ENCODE measurements at regions not wholly inside any gene's neighbourhood (a gene's known extent, or its start where the extent isn't known, plus 50 kb on each side); places are given as distances from the start of the nearest gene placed in this dataset.

DNA sequence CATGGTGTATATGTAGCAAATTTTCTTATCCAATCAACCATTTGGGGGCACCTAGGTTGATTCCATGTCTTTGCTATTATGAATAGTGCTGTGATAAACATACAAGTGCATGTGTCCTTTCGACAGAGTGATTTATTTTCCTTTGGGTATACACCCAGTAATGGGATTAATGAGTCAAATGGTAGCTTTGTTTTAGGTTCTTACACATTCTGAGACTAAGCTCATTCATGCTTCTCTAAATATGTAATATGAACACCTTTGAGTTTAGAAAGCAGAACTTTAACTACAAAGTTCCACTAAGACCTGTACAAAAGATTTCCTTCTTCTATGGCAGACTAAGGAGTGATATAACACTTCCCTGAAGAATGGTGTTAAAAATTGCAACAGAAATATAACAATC, 627.0 kb downstream of the KCNA4 start:
- no peaks in the 10 kb centered on the region for H3K27me3 Mint-ChIP-seq
- Histone ChIP-seq H3K27me3 (ENCODE audit: control insufficient read depth, insufficient read depth, low read length) (no peaks in the 10 kb centered on the region), H3K4me3 (ENCODE audit: low read depth, low read length) (no peak overlapping the region), H3K27ac (ENCODE audit: insufficient read depth, low read length, poor library complexity, severe bottlenecking) (no peak overlapping the region), H3K36me3 (ENCODE audit: control insufficient read depth, insufficient read depth, low read length) (no peaks in the 10 kb centered on the region), H3K4me1 (ENCODE audit: control insufficient read depth, insufficient read depth, low read length, poor library complexity, severe bottlenecking) (no peaks in the 10 kb centered on the region), H3K9me3 (ENCODE audit: control insufficient read depth in 2 of 2, low read length in 2 of 2) (no peaks in the 10 kb centered on the region)
- ATAC-seq (ENCODE audit: low read depth in 2 of 2) = no peak
- no peak for DNase-seq
- no peaks in the 10 kb centered on the region for H3K36me3 Mint-ChIP-seq
- no peak overlapping the region for H3K27ac Mint-ChIP-seq
- H3K4me3 Mint-ChIP-seq = no peak overlapping the region
- H3K4me1 Mint-ChIP-seq = no peaks in the 10 kb centered on the region
- peaks cover 0 to 9% (median 5%) of the 10 kb centered on the region in 7 donors for H3K9me3 Mint-ChIP-seq

DNA sequence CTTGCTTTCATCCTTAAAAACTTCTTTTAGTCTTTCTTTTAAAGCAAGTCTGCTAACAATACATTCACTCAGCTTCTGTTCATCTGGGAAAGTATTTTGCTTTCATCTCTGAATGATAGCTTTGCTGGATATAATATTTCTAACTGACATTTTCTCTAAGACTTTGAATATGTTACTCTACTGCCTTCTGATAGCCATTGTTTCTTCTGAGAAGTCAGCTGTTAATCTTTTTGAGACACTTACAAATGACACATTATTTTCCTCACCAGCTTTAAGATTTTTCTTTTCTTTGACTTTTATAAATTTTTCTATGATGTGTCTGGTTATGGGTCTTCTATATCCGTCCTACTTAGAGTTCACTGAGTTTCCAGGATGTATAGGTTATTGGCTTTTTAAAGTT, 643.1 kb downstream of the KCNA4 start:
- Mint-ChIP-seq H3K4me1 (no peaks in the 10 kb centered on the region), H3K27me3 (no peaks in the 10 kb centered on the region), H3K36me3 (no peaks in the 10 kb centered on the region), H3K9me3 (peaks cover 0 to 34% (median 6%) of the 10 kb centered on the region in 7 donors), H3K27ac (no peak overlapping the region), H3K4me3 (no peak overlapping the region)
- Histone ChIP-seq H3K4me3 (ENCODE audit: low read depth, low read length) (no peak overlapping the region), H3K27me3 (ENCODE audit: control insufficient read depth, insufficient read depth, low read length) (no peaks in the 10 kb centered on the region), H3K36me3 (ENCODE audit: control insufficient read depth, insufficient read depth, low read length) (no peaks in the 10 kb centered on the region), H3K9me3 (ENCODE audit: control insufficient read depth in 2 of 2, low read length in 2 of 2) (peaks cover 0 to 6% of the 10 kb centered on the region in 2 experiments), H3K4me1 (ENCODE audit: control insufficient read depth, insufficient read depth, low read length, poor library complexity, severe bottlenecking) (no peaks in the 10 kb centered on the region), H3K27ac (ENCODE audit: insufficient read depth, low read length, poor library complexity, severe bottlenecking) (no peak overlapping the region)
- ATAC-seq (ENCODE audit: low read depth in 2 of 2) = no peak
- no peak for DNase-seq

- Histone ChIP-seq H3K4me1 (ENCODE audit: control insufficient read depth, insufficient read depth, low read length, poor library complexity, severe bottlenecking) (no peaks in the 10 kb centered on the region), H3K27ac (ENCODE audit: insufficient read depth, low read length, poor library complexity, severe bottlenecking) (no peak overlapping the region), H3K9me3 (ENCODE audit: control insufficient read depth in 2 of 2, low read length in 2 of 2) (peaks cover 0 to 4% of the 10 kb centered on the region in 2 experiments), H3K27me3 (ENCODE audit: control insufficient read depth, insufficient read depth, low read length) (no peaks in the 10 kb centered on the region), H3K36me3 (ENCODE audit: control insufficient read depth, insufficient read depth, low read length) (no peaks in the 10 kb centered on the region), H3K4me3 (ENCODE audit: low read depth, low read length) (no peak overlapping the region)
- Mint-ChIP-seq H3K4me3 (no peak overlapping the region), H3K9me3 (peaks cover 0 to 15% (median 8%) of the 10 kb centered on the region in 7 donors), H3K27me3 (no peaks in the 10 kb centered on the region), H3K4me1 (no peaks in the 10 kb centered on the region), H3K27ac (no peak overlapping the region), H3K36me3 (no peaks in the 10 kb centered on the region)
- DNase-seq (no peak), ATAC-seq (ENCODE audit: low read depth in 2 of 2) (no peak)
These were observed 648.7 kb downstream of the KCNA4 start for GRCh38 chr11:29368126-29368525.

- no peak overlapping the region for H3K27ac ChIP-seq (ENCODE audit: insufficient read depth, low read length, poor library complexity, severe bottlenecking)
- H3K4me3 ChIP-seq (ENCODE audit: low read depth, low read length) = no peak overlapping the region
- DNase-seq (no peak), ATAC-seq (ENCODE audit: low read depth in 2 of 2) (no peak)
- H3K27me3 ChIP-seq (ENCODE audit: control insufficient read depth, insufficient read depth, low read length) = no peaks in the 10 kb centered on the region
- Mint-ChIP-seq H3K36me3 (no peaks in the 10 kb centered on the region), H3K9me3 (peaks cover 3 to 14% (median 9%) of the 10 kb centered on the region in 7 donors), H3K27me3 (no peaks in the 10 kb centered on the region), H3K27ac (no peak overlapping the region), H3K4me3 (no peak overlapping the region), H3K4me1 (no peaks in the 10 kb centered on the region)
- no peaks in the 10 kb centered on the region for H3K4me1 ChIP-seq (ENCODE audit: control insufficient read depth, insufficient read depth, low read length, poor library complexity, severe bottlenecking)
- H3K9me3 ChIP-seq (ENCODE audit: control insufficient read depth in 2 of 2, low read length in 2 of 2) = peaks cover 0 to 4% of the 10 kb centered on the region in 2 experiments
- no peaks in the 10 kb centered on the region for H3K36me3 ChIP-seq (ENCODE audit: control insufficient read depth, insufficient read depth, low read length)
These were observed 652.8 kb downstream of the KCNA4 start for GRCh38 chr11:29364006-29364405.

DNA sequence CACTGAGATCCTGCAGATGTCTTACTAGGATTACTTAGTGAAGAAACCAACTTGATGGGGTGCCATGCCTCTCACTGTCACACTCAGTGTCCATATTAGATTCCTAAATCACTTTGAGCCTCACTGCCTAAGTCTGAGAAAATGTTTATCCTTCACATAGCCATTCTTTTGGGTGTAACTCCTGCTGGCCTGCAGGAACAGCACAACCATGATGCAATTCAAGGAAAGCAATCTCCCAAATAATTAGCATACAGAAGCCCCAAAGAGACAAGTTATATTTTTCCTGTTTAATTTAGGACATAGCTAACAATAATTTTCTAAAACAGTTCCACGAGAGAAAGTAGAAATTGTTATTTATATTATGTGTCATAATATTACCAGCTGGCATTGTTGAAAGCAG, 655.5 kb downstream of the KCNA4 start:
- Mint-ChIP-seq H3K9me3 (peaks cover 5 to 18% (median 9%) of the 10 kb centered on the region in 7 donors), H3K4me3 (no peak overlapping the region), H3K4me1 (no peaks in the 10 kb centered on the region), H3K36me3 (no peaks in the 10 kb centered on the region), H3K27ac (no peak overlapping the region), H3K27me3 (no peaks in the 10 kb centered on the region)
- no peak for ATAC-seq (ENCODE audit: low read depth in 2 of 2)
- DNase-seq = no peak
- no peak overlapping the region for H3K4me3 ChIP-seq (ENCODE audit: low read depth, low read length)
- no peaks in the 10 kb centered on the region for H3K4me1 ChIP-seq (ENCODE audit: control insufficient read depth, insufficient read depth, low read length, poor library complexity, severe bottlenecking)
- H3K9me3 ChIP-seq (ENCODE audit: control insufficient read depth in 2 of 2, low read length in 2 of 2) = peaks cover 0 to 4% of the 10 kb centered on the region in 2 experiments
- H3K36me3 ChIP-seq (ENCODE audit: control insufficient read depth, insufficient read depth, low read length) = no peaks in the 10 kb centered on the region
- H3K27ac ChIP-seq (ENCODE audit: insufficient read depth, low read length, poor library complexity, severe bottlenecking) = no peak overlapping the region
- no peaks in the 10 kb centered on the region for H3K27me3 ChIP-seq (ENCODE audit: control insufficient read depth, insufficient read depth, low read length)

GRCh38 chr11:29353833-29354232, 663.0 kb downstream of the KCNA4 start:
- no peak overlapping the region for H3K27ac Mint-ChIP-seq
- DNase-seq (no peak), ATAC-seq (ENCODE audit: low read depth in 2 of 2) (no peak)
- Histone ChIP-seq H3K27ac (ENCODE audit: insufficient read depth, low read length, poor library complexity, severe bottlenecking) (no peak overlapping the region), H3K36me3 (ENCODE audit: control insufficient read depth, insufficient read depth, low read length) (no peaks in the 10 kb centered on the region), H3K4me3 (ENCODE audit: low read depth, low read length) (no peak overlapping the region), H3K27me3 (ENCODE audit: control insufficient read depth, insufficient read depth, low read length) (no peaks in the 10 kb centered on the region), H3K9me3 (ENCODE audit: control insufficient read depth in 2 of 2, low read length in 2 of 2) (no peaks in the 10 kb centered on the region), H3K4me1 (ENCODE audit: control insufficient read depth, insufficient read depth, low read length, poor library complexity, severe bottlenecking) (no peaks in the 10 kb centered on the region)
- no peaks in the 10 kb centered on the region for H3K27me3 Mint-ChIP-seq
- H3K9me3 Mint-ChIP-seq = peaks cover 0 to 11% (median 4%) of the 10 kb centered on the region in 7 donors
- H3K36me3 Mint-ChIP-seq = no peaks in the 10 kb centered on the region
- H3K4me3 Mint-ChIP-seq = no peak overlapping the region
- no peaks in the 10 kb centered on the region for H3K4me1 Mint-ChIP-seq

DNA sequence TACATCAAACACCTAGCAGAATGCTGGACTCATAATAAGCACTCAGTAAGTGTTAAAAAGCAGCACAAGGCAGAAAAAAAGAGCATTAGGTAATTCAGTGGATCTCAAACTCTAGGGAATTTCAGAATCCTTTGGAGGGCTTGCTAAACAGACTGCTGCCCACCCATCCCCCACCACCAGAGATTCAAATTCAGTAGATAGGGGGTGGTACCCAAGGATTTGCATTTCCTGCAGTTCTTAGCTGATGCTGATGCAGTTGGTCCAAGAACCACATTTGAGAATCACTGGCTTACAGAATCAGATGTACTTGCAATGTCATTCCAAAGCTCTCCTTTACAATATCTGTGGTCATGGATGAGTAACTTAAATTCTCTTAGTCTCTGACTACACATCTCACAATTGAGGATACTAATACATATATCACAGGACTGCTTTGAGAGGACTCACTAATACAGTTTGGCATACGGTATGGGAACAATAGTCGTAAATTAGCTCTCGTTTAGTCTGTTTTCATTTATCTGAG, 664.5 kb downstream of the KCNA4 start:
- Histone ChIP-seq H3K27ac (ENCODE audit: insufficient read depth, low read length, poor library complexity, severe bottlenecking) (no peak overlapping the region), H3K4me3 (ENCODE audit: low read depth, low read length) (no peak overlapping the region), H3K27me3 (ENCODE audit: control insufficient read depth, insufficient read depth, low read length) (no peaks in the 10 kb centered on the region), H3K36me3 (ENCODE audit: control insufficient read depth, insufficient read depth, low read length) (no peaks in the 10 kb centered on the region), H3K9me3 (ENCODE audit: control insufficient read depth in 2 of 2, low read length in 2 of 2) (no peaks in the 10 kb centered on the region), H3K4me1 (ENCODE audit: control insufficient read depth, insufficient read depth, low read length, poor library complexity, severe bottlenecking) (no peaks in the 10 kb centered on the region)
- H3K4me3 Mint-ChIP-seq = no peak overlapping the region
- no peak for ATAC-seq (ENCODE audit: low read depth in 2 of 2)
- no peak overlapping the region for H3K27ac Mint-ChIP-seq
- H3K4me1 Mint-ChIP-seq = no peaks in the 10 kb centered on the region
- peaks cover 0 to 7% (median 3%) of the 10 kb centered on the region in 7 donors for H3K9me3 Mint-ChIP-seq
- no peaks in the 10 kb centered on the region for H3K36me3 Mint-ChIP-seq
- no peak for DNase-seq
- H3K27me3 Mint-ChIP-seq = no peaks in the 10 kb centered on the region

- Mint-ChIP-seq H3K27ac (no peak overlapping the region), H3K36me3 (no peaks in the 10 kb centered on the region), H3K4me1 (no peaks in the 10 kb centered on the region), H3K27me3 (no peaks in the 10 kb centered on the region), H3K9me3 (peaks cover 0 to 7% (median 3%) of the 10 kb centered on the region in 7 donors), H3K4me3 (no peak overlapping the region)
- Histone ChIP-seq H3K36me3 (ENCODE audit: control insufficient read depth, insufficient read depth, low read length) (no peaks in the 10 kb centered on the region), H3K27ac (ENCODE audit: insufficient read depth, low read length, poor library complexity, severe bottlenecking) (no peak overlapping the region), H3K4me1 (ENCODE audit: control insufficient read depth, insufficient read depth, low read length, poor library complexity, severe bottlenecking) (no peaks in the 10 kb centered on the region), H3K27me3 (ENCODE audit: control insufficient read depth, insufficient read depth, low read length) (no peaks in the 10 kb centered on the region), H3K4me3 (ENCODE audit: low read depth, low read length) (no peak overlapping the region), H3K9me3 (ENCODE audit: control insufficient read depth in 2 of 2, low read length in 2 of 2) (no peaks in the 10 kb centered on the region)
- ATAC-seq (ENCODE audit: low read depth in 2 of 2) (no peak), DNase-seq (no peak)
These were observed 665.4 kb downstream of the KCNA4 start for GRCh38 chr11:29351301-29351873.
